AG09309 (cell line): ENCODE measurements at regions not wholly inside any gene's neighbourhood (a gene's known extent, or its start where the extent isn't known, plus 50 kb on each side); places are given as distances from the start of the nearest gene placed in this dataset.
"Not testable (repeated sequence)": the region's sequence is repeated elsewhere in the genome, so short reads cannot be mapped to it uniquely, and the experiment has no call there.

ENCODE experiments used
- DNase-seq: peaks from one replicate; pipeline ENCODE4 v3.0.0-alpha.2; 2010; ENCODE audit warnings: low read depth
- H3K4me3 ChIP-seq: 2 replicates; pipeline ENCODE4 v1.5.1; 2011; ENCODE audit warnings: mild to moderate bottlenecking, low read depth, low read length, moderate library complexity; ENCODE audit not compliant: control insufficient read depth
- TF ChIP-seq, protein P1 (sequence below): IDR thresholded peaks from 2 replicates; pipeline ENCODE4 v1.5.1; 2011; ENCODE audit warnings: mild to moderate bottlenecking, low read depth, low read length, inconsistent platforms; ENCODE audit not compliant: insufficient read depth, control insufficient read depth; ENCODE audit errors: missing control alignments

GRCh38 chr11:33949252-33949913 is 57.5 kb upstream of the LMO2 start:
- TF ChIP-seq, protein P1, sequence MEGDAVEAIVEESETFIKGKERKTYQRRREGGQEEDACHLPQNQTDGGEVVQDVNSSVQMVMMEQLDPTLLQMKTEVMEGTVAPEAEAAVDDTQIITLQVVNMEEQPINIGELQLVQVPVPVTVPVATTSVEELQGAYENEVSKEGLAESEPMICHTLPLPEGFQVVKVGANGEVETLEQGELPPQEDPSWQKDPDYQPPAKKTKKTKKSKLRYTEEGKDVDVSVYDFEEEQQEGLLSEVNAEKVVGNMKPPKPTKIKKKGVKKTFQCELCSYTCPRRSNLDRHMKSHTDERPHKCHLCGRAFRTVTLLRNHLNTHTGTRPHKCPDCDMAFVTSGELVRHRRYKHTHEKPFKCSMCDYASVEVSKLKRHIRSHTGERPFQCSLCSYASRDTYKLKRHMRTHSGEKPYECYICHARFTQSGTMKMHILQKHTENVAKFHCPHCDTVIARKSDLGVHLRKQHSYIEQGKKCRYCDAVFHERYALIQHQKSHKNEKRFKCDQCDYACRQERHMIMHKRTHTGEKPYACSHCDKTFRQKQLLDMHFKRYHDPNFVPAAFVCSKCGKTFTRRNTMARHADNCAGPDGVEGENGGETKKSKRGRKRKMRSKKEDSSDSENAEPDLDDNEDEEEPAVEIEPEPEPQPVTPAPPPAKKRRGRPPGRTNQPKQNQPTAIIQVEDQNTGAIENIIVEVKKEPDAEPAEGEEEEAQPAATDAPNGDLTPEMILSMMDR = no peak
- DNase-seq = no peak
- H3K4me3 ChIP-seq = no peak overlapping the region

DNA sequence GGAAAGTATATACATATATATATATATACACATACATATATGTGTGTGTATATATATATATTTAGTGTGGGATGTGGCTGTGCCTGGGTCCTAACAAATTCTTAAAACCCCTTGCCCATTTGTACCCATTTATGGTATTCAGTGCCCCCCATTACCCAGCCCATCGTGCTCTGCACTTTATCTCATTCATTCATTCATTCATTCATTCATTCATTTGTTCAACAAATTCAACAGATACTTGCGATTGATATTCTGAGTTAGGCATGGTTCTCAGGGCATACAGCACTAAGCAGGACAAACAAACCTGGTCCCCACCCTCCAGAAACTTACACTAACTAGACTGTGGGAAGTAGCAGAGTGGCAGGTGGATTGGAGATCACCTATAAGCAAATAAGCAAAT is 56.6 kb upstream of the LMO2 start:
- TF ChIP-seq, protein P1 = no peak
- H3K4me3 ChIP-seq = no peak overlapping the region
- no peak for DNase-seq

GRCh38 chr11:33947918-33948317 is 56.0 kb upstream of the LMO2 start:
- H3K4me3 ChIP-seq, DNase-seq: not testable (repeated sequence)

DNA sequence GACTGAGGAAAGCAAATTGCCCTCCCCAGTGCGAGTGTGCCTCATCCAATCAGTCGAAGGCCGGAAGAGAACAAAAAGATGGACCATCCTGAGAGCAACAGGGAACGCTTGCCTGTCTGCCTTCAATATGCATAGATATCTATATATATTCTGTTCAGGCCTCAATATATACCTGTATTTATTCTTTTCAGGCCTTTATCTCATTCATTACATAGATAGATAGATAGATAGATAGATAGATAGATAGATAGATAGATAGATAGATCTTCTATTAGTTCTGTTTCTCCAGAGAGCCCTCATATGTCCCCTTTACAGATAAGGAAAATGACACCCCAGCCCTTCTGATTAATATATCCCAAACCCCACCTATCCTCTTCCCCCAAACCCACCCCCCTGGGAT is 55.1 kb upstream of the LMO2 start:
- DNase-seq = no peak
- no peak overlapping the region for H3K4me3 ChIP-seq
- TF ChIP-seq, protein P1 = no peak

DNA sequence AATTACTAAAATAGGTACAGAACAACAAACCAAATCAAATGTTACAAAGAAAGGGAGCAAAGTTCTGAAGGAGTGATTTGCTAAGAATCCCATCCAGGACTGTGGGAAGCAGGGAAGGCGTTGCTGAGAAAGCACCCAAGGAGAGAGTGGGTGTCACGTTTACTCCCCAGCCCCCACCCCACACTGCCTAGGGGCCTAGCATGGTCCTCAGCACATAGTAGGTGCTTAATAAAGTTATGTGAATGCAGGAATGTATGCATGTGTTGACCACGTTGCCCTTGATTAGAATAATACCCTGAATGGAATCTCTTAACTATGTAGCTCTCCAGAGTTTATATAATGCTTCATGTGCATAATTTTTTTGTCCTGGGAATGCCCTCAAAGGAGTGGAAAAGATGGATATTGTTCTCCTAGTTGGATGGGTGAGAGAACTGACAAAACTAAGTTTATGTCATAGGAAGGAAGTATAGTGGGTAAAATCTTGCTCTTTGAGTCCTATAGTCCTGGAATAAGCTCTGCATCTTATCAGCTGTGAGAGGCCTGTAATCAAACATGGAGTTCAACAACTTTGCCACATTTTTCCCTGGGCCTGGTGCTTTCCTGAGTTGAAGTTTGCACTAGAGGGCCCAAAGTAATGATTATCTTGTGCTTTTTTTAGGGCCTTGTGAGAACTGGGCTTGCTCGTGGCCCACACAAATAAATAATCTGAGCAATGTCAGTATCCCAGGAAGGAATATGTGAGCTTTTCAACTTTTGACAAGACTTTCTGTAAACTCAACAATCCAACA is 53.8 kb upstream of the LMO2 start:
- no peak overlapping the region for H3K4me3 ChIP-seq
- TF ChIP-seq, protein P1 = no peak
- DNase-seq = no peak

DNA sequence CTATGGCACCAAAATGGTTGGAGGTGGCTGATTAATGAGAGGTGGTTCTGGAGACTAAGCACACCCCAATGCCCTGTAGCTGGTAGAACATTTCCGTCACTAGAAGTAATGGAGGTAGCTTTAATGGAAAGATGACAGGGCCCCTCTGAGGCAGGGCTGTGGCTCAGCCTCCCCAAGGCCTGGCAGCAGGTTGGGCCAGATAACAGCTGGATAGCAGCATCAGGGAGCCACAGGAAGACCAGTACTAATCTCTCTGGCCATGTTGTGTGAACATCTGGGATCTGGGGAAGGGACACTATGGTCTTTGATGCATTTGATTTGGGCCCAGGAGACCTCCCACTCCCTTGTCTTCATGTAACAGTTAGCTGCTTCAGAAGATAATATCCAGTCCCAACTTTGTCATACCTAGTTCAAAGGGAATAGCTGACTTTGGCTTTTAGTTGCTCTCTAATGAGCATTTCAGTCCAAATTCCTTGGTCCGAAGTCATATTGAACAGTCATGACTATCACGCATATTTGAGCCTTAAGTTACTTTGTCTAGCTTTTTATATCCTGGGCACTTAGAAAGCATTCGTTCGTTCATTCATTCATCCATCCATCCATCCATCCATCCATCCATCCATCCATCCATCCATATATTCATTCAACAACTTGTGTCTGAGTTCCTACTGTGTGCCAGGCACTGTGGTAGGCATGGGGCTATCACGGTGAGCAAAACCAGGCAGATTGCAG is 53.0 kb upstream of the LMO2 start:
- H3K4me3 ChIP-seq = no peak overlapping the region
- DNase-seq = no peak
- TF ChIP-seq, protein P1 = no peak

GRCh38 chr11:33944345-33944692 is 52.4 kb upstream of the LMO2 start:
- DNase-seq = no peak
- TF ChIP-seq, protein P1 = no peak
- no peak overlapping the region for H3K4me3 ChIP-seq
